Right kidney (tissue), 1 donor: ENCODE measurements at regions not wholly inside any gene's neighbourhood (a gene's known extent, or its start where the extent isn't known, plus 50 kb on each side); places are given as distances from the start of the nearest gene placed in this dataset.
"Not testable (repeated sequence)": the region's sequence is repeated elsewhere in the genome, so short reads cannot be mapped to it uniquely, and the experiment has no call there.

Source experiments
- DNase-seq: peaks from one replicate; pipeline ENCODE4 v3.0.0-alpha.2; 2016

- not testable (repeated sequence) for DNase-seq
Measured at GRCh38 chrX:71822314-71822713, 59.2 kb downstream of the CXorf49B start.

- no peak for DNase-seq
Measured at GRCh38 chrX:71823391-71824057, 60.4 kb downstream of the CXorf49B start.

GRCh38 chrX:71828086-71828485 lies 64.9 kb downstream of the CXorf49B start:
- no peak for DNase-seq

DNA sequence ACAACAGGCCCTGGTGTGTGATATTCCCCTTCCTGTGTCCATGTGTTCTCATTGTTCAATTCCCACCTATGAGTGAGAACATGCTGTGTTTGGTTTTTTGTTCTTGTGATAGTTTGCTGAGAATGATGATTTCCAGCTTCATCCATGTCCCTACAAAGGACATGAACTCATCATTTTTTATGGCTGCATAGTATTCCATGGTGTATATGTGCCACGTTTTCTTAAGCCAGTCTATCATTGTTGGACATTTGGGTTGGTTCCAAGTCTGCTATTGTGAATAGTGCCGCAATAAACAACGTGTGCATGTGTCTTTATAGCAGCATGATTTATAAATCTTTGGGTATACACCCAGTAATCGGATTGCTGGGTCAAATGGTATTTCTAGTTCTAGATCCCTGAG lies 72.6 kb upstream of the NHSL2 start:
- DNase-seq: not testable (repeated sequence)

DNA sequence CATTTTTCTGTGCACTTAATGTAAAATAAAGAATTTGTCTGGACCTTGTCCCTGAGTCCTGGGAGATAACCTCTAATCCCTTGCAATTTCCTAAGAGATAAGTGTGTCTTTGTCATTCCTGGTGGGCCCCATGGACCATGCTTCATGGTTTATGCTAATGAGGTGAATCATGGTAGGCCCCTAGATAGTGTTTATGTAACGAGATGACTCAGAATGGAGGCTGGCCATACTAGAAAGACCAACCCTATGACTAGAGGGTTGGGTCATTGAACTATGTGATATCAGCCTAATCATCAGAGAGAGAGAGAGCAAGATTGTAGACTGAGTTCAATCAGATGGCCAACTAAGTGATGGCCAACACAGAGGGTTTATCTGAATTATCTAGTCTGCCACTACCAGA lies 64.2 kb upstream of the NHSL2 start:
- no peak for DNase-seq

- no peak for DNase-seq
Measured at GRCh38 chrX:71852182-71852581, 58.5 kb upstream of the NHSL2 start.

GRCh38 chrX:71859637-71860036 lies 51.0 kb upstream of the NHSL2 start:
- peak; percentile 17 for DNase-seq
